ENCODE measurements at regions not wholly inside any gene's neighbourhood (a gene's known extent, or its start where the extent isn't known, plus 50 kb on each side); places are given as distances from the start of the nearest gene placed in this dataset.

DNA sequence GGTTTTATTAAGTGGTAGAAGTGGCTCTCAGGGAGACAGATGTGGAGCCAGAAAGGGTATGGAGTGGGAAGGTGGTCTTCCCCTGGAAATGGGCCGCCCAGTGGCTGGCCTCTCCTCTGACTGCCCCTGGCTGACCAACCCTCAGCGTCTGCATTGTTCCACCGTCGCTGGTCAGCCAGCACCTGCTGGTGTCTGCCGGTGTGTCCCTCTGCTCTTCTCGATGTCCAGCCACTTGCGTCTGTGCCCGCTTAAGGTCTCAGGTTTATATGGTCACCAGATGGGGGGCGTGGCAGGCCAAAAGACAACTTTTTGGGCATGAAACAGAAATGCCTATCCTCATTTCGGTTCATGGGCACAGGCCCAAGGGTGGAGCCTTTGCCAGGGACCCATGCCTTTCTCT, 1221.5 kb downstream of the JRKL start (continued):
- TF ChIP-seq, protein P1, sequence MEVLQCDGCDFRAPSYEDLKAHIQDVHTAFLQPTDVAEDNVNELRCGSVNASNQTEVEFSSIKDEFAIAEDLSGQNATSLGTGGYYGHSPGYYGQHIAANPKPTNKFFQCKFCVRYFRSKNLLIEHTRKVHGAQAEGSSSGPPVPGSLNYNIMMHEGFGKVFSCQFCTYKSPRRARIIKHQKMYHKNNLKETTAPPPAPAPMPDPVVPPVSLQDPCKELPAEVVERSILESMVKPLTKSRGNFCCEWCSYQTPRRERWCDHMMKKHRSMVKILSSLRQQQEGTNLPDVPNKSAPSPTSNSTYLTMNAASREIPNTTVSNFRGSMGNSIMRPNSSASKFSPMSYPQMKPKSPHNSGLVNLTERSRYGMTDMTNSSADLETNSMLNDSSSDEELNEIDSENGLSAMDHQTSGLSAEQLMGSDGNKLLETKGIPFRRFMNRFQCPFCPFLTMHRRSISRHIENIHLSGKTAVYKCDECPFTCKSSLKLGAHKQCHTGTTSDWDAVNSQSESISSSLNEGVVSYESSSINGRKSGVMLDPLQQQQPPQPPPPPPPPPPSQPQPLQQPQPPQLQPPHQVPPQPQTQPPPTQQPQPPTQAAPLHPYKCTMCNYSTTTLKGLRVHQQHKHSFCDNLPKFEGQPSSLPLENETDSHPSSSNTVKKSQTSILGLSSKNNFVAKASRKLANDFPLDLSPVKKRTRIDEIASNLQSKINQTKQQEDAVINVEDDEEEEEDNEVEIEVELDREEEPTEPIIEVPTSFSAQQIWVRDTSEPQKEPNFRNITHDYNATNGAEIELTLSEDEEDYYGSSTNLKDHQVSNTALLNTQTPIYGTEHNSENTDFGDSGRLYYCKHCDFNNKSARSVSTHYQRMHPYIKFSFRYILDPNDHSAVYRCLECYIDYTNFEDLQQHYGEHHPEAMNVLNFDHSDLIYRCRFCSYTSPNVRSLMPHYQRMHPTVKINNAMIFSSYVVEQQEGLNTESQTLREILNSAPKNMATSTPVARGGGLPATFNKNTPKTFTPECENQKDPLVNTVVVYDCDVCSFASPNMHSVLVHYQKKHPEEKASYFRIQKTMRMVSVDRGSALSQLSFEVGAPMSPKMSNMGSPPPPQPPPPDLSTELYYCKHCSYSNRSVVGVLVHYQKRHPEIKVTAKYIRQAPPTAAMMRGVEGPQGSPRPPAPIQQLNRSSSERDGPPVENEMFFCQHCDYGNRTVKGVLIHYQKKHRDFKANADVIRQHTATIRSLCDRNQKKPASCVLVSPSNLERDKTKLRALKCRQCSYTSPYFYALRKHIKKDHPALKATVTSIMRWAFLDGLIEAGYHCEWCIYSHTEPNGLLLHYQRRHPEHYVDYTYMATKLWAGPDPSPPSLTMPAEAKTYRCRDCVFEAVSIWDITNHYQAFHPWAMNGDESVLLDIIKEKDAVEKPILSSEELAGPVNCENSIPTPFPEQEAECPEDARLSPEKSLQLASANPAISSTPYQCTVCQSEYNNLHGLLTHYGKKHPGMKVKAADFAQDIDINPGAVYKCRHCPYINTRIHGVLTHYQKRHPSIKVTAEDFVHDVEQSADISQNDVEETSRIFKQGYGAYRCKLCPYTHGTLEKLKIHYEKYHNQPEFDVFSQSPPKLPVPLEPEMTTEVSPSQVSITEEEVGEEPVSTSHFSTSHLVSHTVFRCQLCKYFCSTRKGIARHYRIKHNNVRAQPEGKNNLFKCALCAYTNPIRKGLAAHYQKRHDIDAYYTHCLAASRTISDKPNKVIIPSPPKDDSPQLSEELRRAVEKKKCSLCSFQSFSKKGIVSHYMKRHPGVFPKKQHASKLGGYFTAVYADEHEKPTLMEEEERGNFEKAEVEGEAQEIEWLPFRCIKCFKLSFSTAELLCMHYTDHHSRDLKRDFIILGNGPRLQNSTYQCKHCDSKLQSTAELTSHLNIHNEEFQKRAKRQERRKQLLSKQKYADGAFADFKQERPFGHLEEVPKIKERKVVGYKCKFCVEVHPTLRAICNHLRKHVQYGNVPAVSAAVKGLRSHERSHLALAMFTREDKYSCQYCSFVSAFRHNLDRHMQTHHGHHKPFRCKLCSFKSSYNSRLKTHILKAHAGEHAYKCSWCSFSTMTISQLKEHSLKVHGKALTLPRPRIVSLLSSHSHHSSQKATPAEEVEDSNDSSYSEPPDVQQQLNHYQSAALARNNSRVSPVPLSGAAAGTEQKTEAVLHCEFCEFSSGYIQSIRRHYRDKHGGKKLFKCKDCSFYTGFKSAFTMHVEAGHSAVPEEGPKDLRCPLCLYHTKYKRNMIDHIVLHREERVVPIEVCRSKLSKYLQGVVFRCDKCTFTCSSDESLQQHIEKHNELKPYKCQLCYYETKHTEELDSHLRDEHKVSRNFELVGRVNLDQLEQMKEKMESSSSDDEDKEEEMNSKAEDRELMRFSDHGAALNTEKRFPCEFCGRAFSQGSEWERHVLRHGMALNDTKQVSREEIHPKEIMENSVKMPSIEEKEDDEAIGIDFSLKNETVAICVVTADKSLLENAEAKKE (CRISPR knock-in tag; IDR thresholded peaks at IDR 0.05) = no peak
- TF ChIP-seq ZNF331 (CRISPR knock-in tag; IDR thresholded peaks at IDR 0.05; ENCODE audit: low read depth) = no peak
- TF ChIP-seq, protein P2, sequence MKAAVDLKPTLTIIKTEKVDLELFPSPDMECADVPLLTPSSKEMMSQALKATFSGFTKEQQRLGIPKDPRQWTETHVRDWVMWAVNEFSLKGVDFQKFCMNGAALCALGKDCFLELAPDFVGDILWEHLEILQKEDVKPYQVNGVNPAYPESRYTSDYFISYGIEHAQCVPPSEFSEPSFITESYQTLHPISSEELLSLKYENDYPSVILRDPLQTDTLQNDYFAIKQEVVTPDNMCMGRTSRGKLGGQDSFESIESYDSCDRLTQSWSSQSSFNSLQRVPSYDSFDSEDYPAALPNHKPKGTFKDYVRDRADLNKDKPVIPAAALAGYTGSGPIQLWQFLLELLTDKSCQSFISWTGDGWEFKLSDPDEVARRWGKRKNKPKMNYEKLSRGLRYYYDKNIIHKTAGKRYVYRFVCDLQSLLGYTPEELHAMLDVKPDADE (IDR thresholded peaks at IDR 0.05) = no peak
- no peak for TF ChIP-seq STAT1 (IDR thresholded peaks at IDR 0.05; ENCODE audit: unreplicated experiment)
- TF ChIP-seq POLR2AphosphoS5 (IDR thresholded peaks at IDR 0.05; ENCODE audit: low read depth) = no peak

DNA sequence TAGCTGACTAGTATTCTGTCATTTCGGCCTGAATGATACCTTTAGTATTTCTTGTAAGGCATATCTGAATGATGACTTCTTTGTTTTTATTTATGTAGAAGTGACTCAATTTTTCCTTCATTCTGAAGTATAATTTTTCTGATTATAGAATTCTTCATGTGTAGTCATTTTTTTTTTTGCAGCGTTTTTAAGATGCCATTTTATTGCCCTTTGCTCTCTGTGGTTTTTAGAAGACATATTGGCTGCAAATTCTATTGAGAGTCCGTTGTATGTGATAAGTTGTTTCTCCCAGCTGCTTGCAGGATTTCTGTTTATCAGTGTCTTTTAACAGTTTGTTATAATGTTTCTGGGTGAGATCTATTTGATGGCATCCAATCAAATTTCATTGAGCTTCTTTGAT, 1224.8 kb downstream of the JRKL start:
- H3K27ac Mint-ChIP-seq = no peak overlapping the region
- Histone ChIP-seq H3K4me3 (no peak overlapping the region), H3K4me2 (no peak overlapping the region), H2AFZ (no peak overlapping the region), H3K79me2 (replicated peaks; ENCODE audit: insufficient read depth) (no peaks in the 10 kb centered on the region), H3K36me3 (ENCODE audit: insufficient read depth) (no peaks in the 10 kb centered on the region), H3F3A (replicated peaks; ENCODE audit: low read depth) (no peaks in the 10 kb centered on the region), H3K4me1 (ENCODE audit: insufficient read depth) (no peaks in the 10 kb centered on the region), H3K27ac (ENCODE audit: low read depth) (no peak overlapping the region), H4K20me1 (replicated peaks; ENCODE audit: insufficient read depth) (no peaks in the 10 kb centered on the region), H3K27me3 (ENCODE audit: insufficient read depth) (no peaks in the 10 kb centered on the region), H3K9me2 (ENCODE audit: insufficient read depth) (peaks cover 4% of the 10 kb centered on the region; the same call in 1 of the 2 replicates)
- H3K27me3 Mint-ChIP-seq (ENCODE audit: insufficient read depth, low read depth, poor library complexity) = peaks cover 4% of the 10 kb centered on the region
- ATAC-seq = no peak
- DNase-seq (ENCODE audit: low spot score) = no peak
- peaks cover 18% of the 10 kb centered on the region; the same call in 2 of the 3 replicates for H3K36me3 Mint-ChIP-seq (ENCODE audit: low read depth)
- H3K4me1 Mint-ChIP-seq = no peaks in the 10 kb centered on the region
- H3K9me3 Mint-ChIP-seq = peaks cover 23% of the 10 kb centered on the region
- H3K4me3 Mint-ChIP-seq = no peak overlapping the region
- TF ChIP-seq, protein P1 (CRISPR knock-in tag; IDR thresholded peaks at IDR 0.05) = no peak
- TF ChIP-seq POLR2AphosphoS5 (IDR thresholded peaks at IDR 0.05; ENCODE audit: low read depth) = no peak
- TF ChIP-seq, protein P3, sequence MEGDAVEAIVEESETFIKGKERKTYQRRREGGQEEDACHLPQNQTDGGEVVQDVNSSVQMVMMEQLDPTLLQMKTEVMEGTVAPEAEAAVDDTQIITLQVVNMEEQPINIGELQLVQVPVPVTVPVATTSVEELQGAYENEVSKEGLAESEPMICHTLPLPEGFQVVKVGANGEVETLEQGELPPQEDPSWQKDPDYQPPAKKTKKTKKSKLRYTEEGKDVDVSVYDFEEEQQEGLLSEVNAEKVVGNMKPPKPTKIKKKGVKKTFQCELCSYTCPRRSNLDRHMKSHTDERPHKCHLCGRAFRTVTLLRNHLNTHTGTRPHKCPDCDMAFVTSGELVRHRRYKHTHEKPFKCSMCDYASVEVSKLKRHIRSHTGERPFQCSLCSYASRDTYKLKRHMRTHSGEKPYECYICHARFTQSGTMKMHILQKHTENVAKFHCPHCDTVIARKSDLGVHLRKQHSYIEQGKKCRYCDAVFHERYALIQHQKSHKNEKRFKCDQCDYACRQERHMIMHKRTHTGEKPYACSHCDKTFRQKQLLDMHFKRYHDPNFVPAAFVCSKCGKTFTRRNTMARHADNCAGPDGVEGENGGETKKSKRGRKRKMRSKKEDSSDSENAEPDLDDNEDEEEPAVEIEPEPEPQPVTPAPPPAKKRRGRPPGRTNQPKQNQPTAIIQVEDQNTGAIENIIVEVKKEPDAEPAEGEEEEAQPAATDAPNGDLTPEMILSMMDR (conservative IDR thresholded peaks at IDR 0.05; ENCODE audit: low read depth in 2 of 2) = no peak
- TF ChIP-seq EZH2phosphoT487 (IDR thresholded peaks at IDR 0.05; ENCODE audit: unreplicated experiment) = no peak

Data from GM23338 (cell line).